Renal cortex interstitium (tissue), 11 donors: ENCODE measurements at regions not wholly inside any gene's neighbourhood (a gene's known extent, or its start where the extent isn't known, plus 50 kb on each side); places are given as distances from the start of the nearest gene placed in this dataset.
A peak's percentile ranks its signal among the peaks of the same experiment; 100 is the strongest.

Source experiments
- DNase-seq, 11 donors: peaks; one replicate each; pipeline ENCODE4 v3.0.0-alpha.2; 2013; ENCODE audit warnings: low read depth in 9 of 11, low spot score in 4 of 11; ENCODE audit errors: extremely low read depth in 1 of 11

- DNase-seq = no peak
Observed at GRCh38 chr11:27968461-27968860, 139.5 kb downstream of the KIF18A start.

GRCh38 chr11:27965559-27965958 is 142.4 kb downstream of the KIF18A start:
- DNase-seq = no peak

GRCh38 chr11:27963370-27963769 is 144.6 kb downstream of the KIF18A start:
- DNase-seq = peak in 1 of 11 donors; percentile 14

- DNase-seq = no peak
Observed at GRCh38 chr11:27949951-27950738, 157.8 kb downstream of the KIF18A start.

GRCh38 chr11:27945348-27945747 is 162.6 kb downstream of the KIF18A start:
- DNase-seq = no peak

- DNase-seq = no peak
Observed at GRCh38 chr11:27938011-27938410, 169.9 kb downstream of the KIF18A start.

GRCh38 chr11:27934830-27935145 is 173.2 kb downstream of the KIF18A start:
- DNase-seq = no peak

GRCh38 chr11:27933992-27934829 is 173.7 kb downstream of the KIF18A start:
- no peak for DNase-seq

GRCh38 chr11:27931770-27932169 is 176.2 kb downstream of the KIF18A start:
- DNase-seq = no peak

GRCh38 chr11:27930946-27931345 is 177.0 kb downstream of the KIF18A start:
- no peak for DNase-seq

GRCh38 chr11:27928809-27929208 is 179.1 kb downstream of the KIF18A start:
- no peak for DNase-seq

- DNase-seq = no peak
Observed at GRCh38 chr11:27926981-27927481, 180.9 kb downstream of the KIF18A start.

GRCh38 chr11:27926486-27926885 is 181.5 kb downstream of the KIF18A start:
- DNase-seq = no peak

- no peak for DNase-seq
Observed at GRCh38 chr11:27921472-27921871, 186.5 kb downstream of the KIF18A start.

GRCh38 chr11:27916541-27917100 is 191.3 kb downstream of the KIF18A start:
- DNase-seq = no peak

- no peak for DNase-seq
Observed at GRCh38 chr11:27914080-27914479, 193.9 kb downstream of the KIF18A start.

GRCh38 chr11:27913650-27914049 is 194.3 kb downstream of the KIF18A start:
- no peak for DNase-seq

GRCh38 chr11:27912916-27913315 is 195.0 kb downstream of the KIF18A start:
- DNase-seq = no peak

GRCh38 chr11:27910186-27910931 is 197.6 kb downstream of the KIF18A start:
- DNase-seq = no peak
